A673 (cell line): ENCODE measurements at regions not wholly inside any gene's neighbourhood (a gene's known extent, or its start where the extent isn't known, plus 50 kb on each side); places are given as distances from the start of the nearest gene placed in this dataset.

Experiments used
- BruUV-seq: library from RNA; stranded (reverse); fragments of 400-500 nt; replicated peaks from 2 replicates; lab custom pipeline; 2021; lab: Mats Ljungman, UMichigan
- CTCF ChIA-PET: fragments of 300-600 bp; sonication (Branson Sonifier 250); formaldehyde crosslinking; loops from one replicate; lab custom pipeline; 2022; ENCODE audit warnings: antibody characterized with exemption; lab: Charles Lee
- POLR2A ChIA-PET: fragments of 300-600 bp; sonication (Branson Sonifier 250); formaldehyde crosslinking; loops from one replicate; lab custom pipeline; 2022; ENCODE audit warnings: antibody characterized with exemption; ENCODE audit not compliant: low non-redundant PET; lab: Charles Lee
- DNase-seq: peaks from one replicate; pipeline ENCODE4 v3.0.0-alpha.2; 2015; ENCODE audit warnings: low spot score
- H3K27ac ChIP-seq: fragments of 200-600 bp; sonication (generic); 2 replicates; pipeline ENCODE4 v1.5.1; 2016; ENCODE audit warnings: mixed run types, low read depth, mild to moderate bottlenecking, mixed read lengths, antibody characterized with exemption, low read length; ENCODE audit not compliant: poor library complexity, severe bottlenecking
- H3K27me3 ChIP-seq: fragments of 200-600 bp; sonication (generic); replicated peaks from 2 replicates; pipeline ENCODE4 v1.6.1; 2017; ENCODE audit warnings: mixed run types, low read depth, mild to moderate bottlenecking, mixed read lengths, antibody characterized with exemption, low read length; ENCODE audit not compliant: insufficient read depth, poor library complexity
- H3K36me3 ChIP-seq: fragments of 200-600 bp; sonication (generic); 2 replicates; pipeline ENCODE4 v1.6.1; 2016; ENCODE audit warnings: mixed run types, mild to moderate bottlenecking, mixed read lengths, antibody characterized with exemption, low read length; ENCODE audit not compliant: insufficient read depth, poor library complexity, severe bottlenecking
- H3K4me1 ChIP-seq: fragments of 200-600 bp; sonication (generic); 2 replicates; pipeline ENCODE4 v1.6.1; 2017; ENCODE audit warnings: mixed run types, mild to moderate bottlenecking, mixed read lengths, antibody characterized with exemption, low read length; ENCODE audit not compliant: insufficient read depth, poor library complexity, severe bottlenecking
- H3K4me3 ChIP-seq: fragments of 200-600 bp; sonication (generic); 2 replicates; pipeline ENCODE4 v1.5.1; 2016; ENCODE audit warnings: low read depth, mixed run types, mild to moderate bottlenecking, mixed read lengths, low read length; ENCODE audit not compliant: poor library complexity, severe bottlenecking
- H3K9me3 ChIP-seq: fragments of 200-600 bp; sonication (generic); 2 replicates; pipeline ENCODE4 v1.6.1; 2016; ENCODE audit warnings: mixed run types, low read depth, mild to moderate bottlenecking, mixed read lengths, antibody characterized with exemption, low read length; ENCODE audit not compliant: poor library complexity, severe bottlenecking
- CTCF ChIP-seq: fragments of 300-800, 200-600 bp; sonication (generic); conservative IDR thresholded peaks from 2 replicates; pipeline ENCODE4 v1.5.1; 2017; ENCODE audit warnings: low read depth, mild to moderate bottlenecking, antibody characterized with exemption, low read length, moderate library complexity, mixed read lengths
- EZH2 ChIP-seq: fragments of 200-600 bp; sonication (generic); IDR thresholded peaks from 2 replicates; pipeline ENCODE4 v1.6.1; 2017; ENCODE audit warnings: borderline replicate concordance, low read depth, mild to moderate bottlenecking, mixed read lengths, antibody characterized with exemption, low read length; ENCODE audit not compliant: poor library complexity, severe bottlenecking
- intact Hi-C: fragments of 100-400 bp; cut with micrococcal nuclease; formaldehyde crosslinking; loops from one replicate; pipeline ENCODE4 v1.10.0; 2022; ENCODE audit not compliant: unreplicated experiment

- POLR2A ChIA-PET, result no interaction called here
- DNase-seq, result no peak
- no TSS peak for BruUV-seq
- H3K4me3 ChIP-seq, result no peak overlapping the region
- H3K27ac ChIP-seq, result no peak overlapping the region
- H3K9me3 ChIP-seq, result no peaks in the 10 kb centered on the region
- H3K36me3 ChIP-seq, result no peaks in the 10 kb centered on the region
- no peaks in the 10 kb centered on the region for H3K4me1 ChIP-seq
- CTCF ChIA-PET, result no interaction called here
- intact Hi-C loops, result no loop called here
- H3K27me3 ChIP-seq, result no peaks in the 10 kb centered on the region
- TF ChIP-seq CTCF, result no peak
- no peak for TF ChIP-seq EZH2
Observed at GRCh38 chr10:24046060-24046459, 162.9 kb upstream of the KIAA1217 start.

DNA sequence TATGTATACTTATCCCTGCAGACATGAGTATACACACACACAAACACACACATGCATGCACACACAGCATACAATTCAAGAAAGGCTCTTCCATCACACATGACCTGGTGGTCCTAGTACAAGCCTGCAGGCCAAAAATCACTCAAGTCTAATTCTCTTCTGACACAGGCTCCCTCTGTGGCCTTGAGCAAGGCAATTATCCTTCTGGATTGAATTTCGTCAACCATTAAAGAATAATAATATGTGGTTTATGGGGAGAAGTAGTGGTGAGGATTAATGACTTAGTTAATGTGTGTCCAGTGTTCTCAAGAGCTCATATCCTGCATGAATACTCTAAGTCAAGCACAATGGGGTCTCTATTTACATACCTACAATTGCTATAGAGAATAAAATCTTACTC lies 161.8 kb upstream of the KIAA1217 start:
- CTCF ChIA-PET, result no interaction called here
- Histone ChIP-seq H3K36me3 (no peaks in the 10 kb centered on the region), H3K4me3 (no peak overlapping the region), H3K27ac (no peak overlapping the region), H3K27me3 (no peaks in the 10 kb centered on the region), H3K9me3 (no peaks in the 10 kb centered on the region), H3K4me1 (no peaks in the 10 kb centered on the region)
- no TSS peak for BruUV-seq
- POLR2A ChIA-PET, result no interaction called here
- TF ChIP-seq CTCF (no peak), EZH2 (no peak)
- intact Hi-C loops, result no loop called here
- DNase-seq, result no peak

DNA sequence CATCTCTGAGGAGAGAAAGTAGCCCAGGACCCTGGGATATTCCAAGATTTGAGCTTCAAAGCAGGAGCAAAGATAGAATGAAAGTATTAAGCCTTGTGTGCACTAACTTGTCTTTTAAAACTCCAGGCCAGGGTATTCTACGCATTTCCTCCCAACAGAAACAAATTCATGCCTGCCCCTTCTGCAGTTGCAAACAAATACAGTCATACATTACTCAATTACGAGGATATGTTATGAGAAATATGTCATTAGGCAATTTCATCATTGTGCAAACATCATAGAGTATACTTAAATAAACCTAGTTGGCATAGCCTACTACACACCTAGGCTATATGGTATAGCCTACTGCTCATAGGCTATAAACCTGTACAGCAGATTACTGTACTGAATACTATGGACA lies 154.5 kb upstream of the KIAA1217 start:
- no peak for TF ChIP-seq CTCF
- TF ChIP-seq EZH2, result no peak
- Histone ChIP-seq H3K4me1 (no peaks in the 10 kb centered on the region), H3K9me3 (no peaks in the 10 kb centered on the region), H3K36me3 (no peaks in the 10 kb centered on the region), H3K27me3 (no peaks in the 10 kb centered on the region), H3K27ac (no peak overlapping the region), H3K4me3 (no peak overlapping the region)
- intact Hi-C loops, result no loop called here
- no peak for DNase-seq
- BruUV-seq, result no TSS peak
- POLR2A ChIA-PET, result no interaction called here
- CTCF ChIA-PET, result no interaction called here
